H1 (cell line): ENCODE measurements at regions not wholly inside any gene's neighbourhood (a gene's known extent, or its start where the extent isn't known, plus 50 kb on each side); places are given as distances from the start of the nearest gene placed in this dataset.

Experiments used
- CTCF ChIA-PET: fragments of 300-600 bp; sonication (Branson Sonifier 250); formaldehyde crosslinking; loops from one replicate; lab custom pipeline; 2021; ENCODE audit not compliant: partially characterized antibody; lab: Charles Lee
- POLR2A ChIA-PET: fragments of 300-600 bp; sonication (Branson Sonifier 250); formaldehyde crosslinking; loops from one replicate; lab custom pipeline; 2021; ENCODE audit warnings: inconsistent platforms; ENCODE audit not compliant: partially characterized antibody; lab: Charles Lee
- DNase-seq, 2 experiments: peaks; one replicate each; pipeline versions ENCODE4 v3.0.0 to v3.0.0-alpha.2; 2010 to 2022; ENCODE audit warnings: low spot score in 2 of 2, low read depth in 1 of 2, mixed read lengths in 1 of 2
- FAIRE-seq: peaks from 2 replicates; lab custom pipeline; 2011; peaks lifted over from hg19 to GRCh38; lab: Jason Lieb, UNC
- H2AFZ ChIP-seq: 2 replicates; pipeline ENCODE4 v1.8.1; 2012; ENCODE audit warnings: low read length, inconsistent platforms
- H2AK5ac ChIP-seq: 2 replicates; pipeline ENCODE4 v1.6.1; 2013; ENCODE audit warnings: low read depth, low read length
- H2BK120ac ChIP-seq: replicated peaks from 2 replicates; pipeline ENCODE3; 2013; ENCODE audit warnings: low read depth, low read length, inconsistent platforms
- H2BK12ac ChIP-seq: 2 replicates; pipeline ENCODE4 v1.6.1; 2013; ENCODE audit warnings: low read depth, low read length
- H2BK15ac ChIP-seq: 2 replicates; pipeline ENCODE4 v1.6.1; 2013; ENCODE audit warnings: low read length
- H2BK20ac ChIP-seq: 2 replicates; pipeline ENCODE4 v1.6.1; 2013; ENCODE audit warnings: low read length
- H2BK5ac ChIP-seq: 2 replicates; pipeline ENCODE4 v1.6.1; 2013; ENCODE audit warnings: low read depth, low read length
- H3K14ac ChIP-seq: 2 replicates; pipeline ENCODE4 v1.6.1; 2013; ENCODE audit warnings: inconsistent platforms; ENCODE audit not compliant: insufficient read length
- H3K18ac ChIP-seq: 2 replicates; pipeline ENCODE4 v1.6.1; 2013; ENCODE audit warnings: low read length; ENCODE audit errors: extremely low read depth
- H3K23ac ChIP-seq: 2 replicates; pipeline ENCODE4 v1.6.1; 2013; ENCODE audit warnings: inconsistent platforms; ENCODE audit not compliant: insufficient read length
- H3K23me2 ChIP-seq: 2 replicates; pipeline ENCODE4 v1.6.1; 2013; ENCODE audit warnings: low read depth, low read length
- H3K27ac ChIP-seq: 2 replicates; pipeline ENCODE4 v1.6.1; 2011; ENCODE audit warnings: low read depth, low read length, inconsistent platforms
- H3K27me3 ChIP-seq, 4 experiments: replicated peaks in 1 of 4; 1 replicate in 1 of 4; 2 replicates in 3 of 4; pipeline versions ENCODE4 v1.6.1 to v1.8.1; 2011 to 2013; ENCODE audit warnings: low read length in 3 of 4, mild to moderate bottlenecking in 3 of 4, inconsistent platforms in 2 of 4, mixed read lengths in 2 of 4, moderate library complexity in 1 of 4; ENCODE audit not compliant: control insufficient read depth in 3 of 4, insufficient read depth in 3 of 4; ENCODE audit errors: extremely low read depth in 1 of 4
- H3K36me3 ChIP-seq, 4 experiments: 2 replicates each; pipeline versions ENCODE4 v1.6.1 to v1.8.1; 2011 to 2013; ENCODE audit warnings: mild to moderate bottlenecking in 4 of 4, low read length in 3 of 4, moderate library complexity in 2 of 4, control low read depth in 1 of 4, inconsistent platforms in 1 of 4; ENCODE audit not compliant: insufficient read depth in 4 of 4, control insufficient read depth in 2 of 4
- H3K4ac ChIP-seq: replicated peaks from 2 replicates; pipeline ENCODE3; 2013; ENCODE audit warnings: low read length, low read depth, mixed read lengths, inconsistent platforms; ENCODE audit not compliant: insufficient read length
- H3K4me1 ChIP-seq, 4 experiments: replicated peaks in 1 of 4; 1 replicate in 1 of 4; 2 replicates in 3 of 4; pipeline versions ENCODE4 v1.6.1 to v1.8.1; 2011 to 2013; ENCODE audit warnings: low read length in 3 of 4, inconsistent platforms in 2 of 4, mixed read lengths in 1 of 4; ENCODE audit not compliant: insufficient read depth in 4 of 4, control insufficient read depth in 3 of 4
- H3K4me2 ChIP-seq, 2 experiments: 2 replicates each; pipeline versions ENCODE4 v1.6.1 to v1.8.1; 2011 to 2013; ENCODE audit warnings: low read depth in 2 of 2, low read length in 2 of 2, control low read depth in 1 of 2, inconsistent platforms in 1 of 2, mild to moderate bottlenecking in 1 of 2; ENCODE audit not compliant: insufficient read depth in 1 of 2
- H3K4me3 ChIP-seq, 4 experiments: fragments of 200-600, 300-600 bp in 1 of 4; sonication (generic), shearing (Covaris generic), sonication (Bioruptor Twin) in 1 of 4; 2 replicates each; pipeline versions ENCODE4 v1.5.1 to v1.8.1; 2011 to 2016; ENCODE audit warnings: low read length in 4 of 4, low read depth in 3 of 4, control low read depth in 2 of 4, inconsistent platforms in 2 of 4, mild to moderate bottlenecking in 2 of 4, mixed read lengths in 1 of 4, moderate library complexity in 1 of 4; ENCODE audit not compliant: insufficient read depth in 2 of 4; ENCODE audit errors: extremely low read depth in 1 of 4
- H3K56ac ChIP-seq: replicated peaks from 2 replicates; pipeline ENCODE3; 2013; ENCODE audit warnings: low read depth, mild to moderate bottlenecking, mixed read lengths, low read length, inconsistent platforms; ENCODE audit not compliant: insufficient read length
- H3K79me1 ChIP-seq: 2 replicates; pipeline ENCODE4 v1.6.1; 2013; ENCODE audit warnings: low read depth, low read length, control low read depth
- H3K79me2 ChIP-seq, 2 experiments: 2 replicates each; pipeline versions ENCODE4 v1.6.1 to v1.8.1; 2012 to 2013; ENCODE audit warnings: low read length in 2 of 2, mild to moderate bottlenecking in 2 of 2, inconsistent platforms in 1 of 2; ENCODE audit not compliant: insufficient read depth in 2 of 2, control insufficient read depth in 1 of 2
- H3K9ac ChIP-seq, 4 experiments: replicated peaks in 1 of 4; 1 replicate in 1 of 4; 2 replicates in 3 of 4; pipeline versions ENCODE4 v1.6.1 to v1.8.1; 2011 to 2013; ENCODE audit warnings: low read depth in 3 of 4, low read length in 3 of 4, control low read depth in 2 of 4, mild to moderate bottlenecking in 2 of 4, moderate library complexity in 2 of 4, inconsistent platforms in 1 of 4; ENCODE audit errors: extremely low read depth in 1 of 4
- H3K9me3 ChIP-seq, 2 experiments: 2 replicates each; pipeline versions ENCODE4 v1.6.1 to v1.8.1; 2012 to 2013; ENCODE audit warnings: mild to moderate bottlenecking in 2 of 2, moderate library complexity in 2 of 2, control low read depth in 1 of 2, inconsistent platforms in 1 of 2, low read depth in 1 of 2, low read length in 1 of 2, mixed read lengths in 1 of 2; ENCODE audit not compliant: insufficient read depth in 2 of 2
- H4K20me1 ChIP-seq, 2 experiments: replicated peaks in 1 of 2; 2 replicates each; pipeline versions ENCODE3 to v1.8.1; 2011 to 2013; ENCODE audit warnings: inconsistent platforms in 2 of 2, low read length in 2 of 2, mild to moderate bottlenecking in 1 of 2; ENCODE audit not compliant: insufficient read depth in 2 of 2, control insufficient read depth in 1 of 2
- H4K5ac ChIP-seq: 2 replicates; pipeline ENCODE4 v1.6.1; 2013; ENCODE audit warnings: low read length, low read depth, mixed read lengths, inconsistent platforms; ENCODE audit not compliant: insufficient read length
- H4K8ac ChIP-seq: 2 replicates; pipeline ENCODE4 v1.8.0; 2013; ENCODE audit warnings: mild to moderate bottlenecking, moderate library complexity, low read length, inconsistent platforms; ENCODE audit not compliant: insufficient read depth; ENCODE audit errors: extremely low read depth
- H4K91ac ChIP-seq: replicated peaks from 2 replicates; pipeline ENCODE3; 2013; ENCODE audit warnings: low read length, mixed read lengths, inconsistent platforms; ENCODE audit not compliant: insufficient read length
- CHD1 ChIP-seq: IDR thresholded peaks from 2 replicates; pipeline ENCODE4 v1.6.1; 2012; ENCODE audit warnings: low read depth, low read length, improper control_type of control experiment
- CHD2 ChIP-seq: IDR thresholded peaks from 2 replicates; pipeline ENCODE4 v1.6.1; 2012; ENCODE audit warnings: low read length, improper control_type of control experiment
- EGR1 ChIP-seq: IDR thresholded peaks from 2 replicates; pipeline ENCODE4 v1.6.1; 2011; ENCODE audit warnings: low read depth, low read length, borderline replicate concordance
- EZH2 ChIP-seq: fragments of 200-600 bp; sonication (generic); IDR thresholded peaks from 2 replicates; pipeline ENCODE4 v1.7.1; 2012; ENCODE audit warnings: low read depth, mild to moderate bottlenecking, moderate library complexity, low read length, inconsistent platforms; ENCODE audit not compliant: severe bottlenecking
- KDM1A ChIP-seq: fragments of 200-600, 300-600 bp; sonication (generic); IDR thresholded peaks from 2 replicates; pipeline ENCODE4 v1.7.1; 2016; ENCODE audit warnings: mild to moderate bottlenecking, low read length, borderline replicate concordance
- SP1 ChIP-seq: IDR thresholded peaks from 2 replicates; pipeline ENCODE4 v1.6.1; 2011; ENCODE audit warnings: low read depth, low read length
- SP2 ChIP-seq: IDR thresholded peaks from 2 replicates; pipeline ENCODE4 v1.6.1; 2012; ENCODE audit warnings: mild to moderate bottlenecking, low read length, inconsistent platforms
- SP4 ChIP-seq: IDR thresholded peaks from 2 replicates; pipeline ENCODE4 v1.6.1; 2012; ENCODE audit warnings: low read length, inconsistent platforms
- SUZ12 ChIP-seq: fragments of 200-600 bp; sonication (generic); IDR thresholded peaks from 2 replicates; pipeline ENCODE4 v1.6.1; 2012; ENCODE audit warnings: mild to moderate bottlenecking, inconsistent platforms, low read length, moderate library complexity, mixed read lengths
- TAF7 ChIP-seq: optimal IDR thresholded peaks from 2 replicates; pipeline ENCODE3; 2011; ENCODE audit warnings: low read depth, mild to moderate bottlenecking, inconsistent platforms, low read length, moderate library complexity, borderline replicate concordance
- WGBS, 2 experiments: shearing (Covaris generic) in 1 of 2; methylation state at CpG; one replicate each; pipeline versions ENCODE4 v1.1.6 to v1.1.7; 2013 to 2015; ENCODE audit warnings: low lambda C conversion rate in 2 of 2, mixed read lengths in 2 of 2, inconsistent platforms in 1 of 2, low coverage in 1 of 2, missing lambda C conversion rate in 1 of 2; ENCODE audit not compliant: insufficient replicate concordance in 2 of 2, insufficient coverage in 1 of 2, insufficient read length in 1 of 2; ENCODE audit errors: extremely low coverage in 1 of 2, missing lambda C conversion rate in 1 of 2; 5-methylcytosine and 5-hydroxymethylcytosine counted together

DNA sequence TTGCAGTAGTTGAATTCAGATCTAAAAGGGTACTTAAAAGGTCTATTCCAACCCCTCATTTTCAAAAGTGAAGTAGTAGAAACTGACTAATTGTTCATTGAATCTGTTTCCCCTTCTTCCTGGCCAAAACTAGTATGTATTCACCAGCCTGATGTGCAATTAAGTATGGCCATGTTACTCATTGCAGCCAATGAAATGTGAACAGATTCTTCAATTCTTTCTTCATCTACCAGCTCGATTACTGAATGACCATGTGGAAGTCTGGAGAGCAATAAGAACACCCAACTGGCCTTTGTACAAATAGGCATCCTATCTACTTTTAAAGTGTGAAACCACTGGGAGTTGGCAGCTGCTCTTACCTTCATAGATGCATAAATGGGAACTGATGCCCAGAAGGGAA lies 449.0 kb upstream of the ID2 start:
- CTCF ChIA-PET, result no interaction called here
- TF ChIP-seq SP4 (no peak), SP1 (no peak), CHD2 (no peak), TAF7 (no peak), SUZ12 (no peak), CHD1 (no peak), EGR1 (no peak), KDM1A (no peak), SP2 (no peak), EZH2 (no peak)

More for the DNA sequence above, 449.0 kb upstream of the ID2 start:
- Histone ChIP-seq H2BK12ac (no peak overlapping the region), H2BK120ac (no peak overlapping the region), H4K5ac (no peak overlapping the region), H3K18ac (no peak overlapping the region), H2AFZ (no peak overlapping the region), H2BK15ac (no peak overlapping the region), H3K79me2 (no peaks in the 10 kb centered on the region), H3K23me2 (no peaks in the 10 kb centered on the region), H3K23ac (no peak overlapping the region), H2BK5ac (no peak overlapping the region), H3K9me3 (no peaks in the 10 kb centered on the region), H3K27me3 (no peaks in the 10 kb centered on the region), H4K8ac (no peak overlapping the region), H2BK20ac (no peak overlapping the region), H3K4me1 (peaks cover 0 to 3% (median 0%) of the 10 kb centered on the region in 4 experiments; a peak in 1 of 7 replicates), H4K20me1 (no peaks in the 10 kb centered on the region), H3K4me3 (no peak overlapping the region), H4K91ac (no peak overlapping the region), H3K56ac (no peak overlapping the region), H3K79me1 (no peaks in the 10 kb centered on the region), H3K4ac (no peak overlapping the region), H3K36me3 (no peaks in the 10 kb centered on the region), H3K9ac (no peak overlapping the region), H2AK5ac (no peak overlapping the region), H3K14ac (no peak overlapping the region), H3K4me2 (no peak overlapping the region), H3K27ac (no peak overlapping the region)
- FAIRE-seq (no peak), DNase-seq (no peak)
- POLR2A ChIA-PET, result no interaction called here
- 95% methylated on average over 1 of the region's 1 CpG; no CpG with 5 or more reads in 1 of the 2 experiments for WGBS, 2 experiments
